H1 (cell line): ENCODE measurements at regions not wholly inside any gene's neighbourhood (a gene's known extent, or its start where the extent isn't known, plus 50 kb on each side); places are given as distances from the start of the nearest gene placed in this dataset.

Experiments used
- BRCA1 ChIP-seq: IDR thresholded peaks from 2 replicates; pipeline ENCODE4 v1.6.1; 2012; ENCODE audit warnings: low read depth, low read length, improper control_type of control experiment
- CEBPB ChIP-seq: IDR thresholded peaks from 2 replicates; pipeline ENCODE4 v1.6.1; 2012; ENCODE audit warnings: low read depth, low read length
- HDAC2 ChIP-seq, 2 experiments: fragments of 300-600 bp in 1 of 2; sonication (generic) in 1 of 2; IDR thresholded peaks; 2 replicates each; pipeline ENCODE4 v1.6.1; 2011 to 2012; ENCODE audit warnings: low read depth in 2 of 2, low read length in 2 of 2, mild to moderate bottlenecking in 2 of 2, moderate library complexity in 2 of 2, borderline replicate concordance in 1 of 2, inconsistent platforms in 1 of 2
- HDAC6 ChIP-seq: IDR thresholded peaks from one replicate; pipeline ENCODE4 v1.7.1; 2012; ENCODE audit warnings: low read depth, mild to moderate bottlenecking, inconsistent platforms, low read length, moderate library complexity
- JUND ChIP-seq: IDR thresholded peaks from 2 replicates; pipeline ENCODE4 v1.6.1; 2011; ENCODE audit warnings: mild to moderate bottlenecking, improper control_type of control experiment, low read length
- KDM4A ChIP-seq: IDR thresholded peaks from one replicate; pipeline ENCODE4 v1.7.1; 2012; ENCODE audit warnings: low read depth, mild to moderate bottlenecking, moderate library complexity, low read length, inconsistent platforms; ENCODE audit not compliant: severe bottlenecking
- POLR2A ChIP-seq, 2 experiments: IDR thresholded peaks; 1 replicate in 1 of 2; 2 replicates in 1 of 2; pipeline ENCODE4 v1.6.1; 2011; ENCODE audit warnings: low read depth in 2 of 2, low read length in 2 of 2, mild to moderate bottlenecking in 2 of 2; ENCODE audit errors: control extremely low read depth in 1 of 2
- POLR2AphosphoS5 ChIP-seq: IDR thresholded peaks from 2 replicates; pipeline ENCODE4 v1.6.1; 2011; ENCODE audit warnings: low read depth, low read length
- RAD21 ChIP-seq, 2 experiments: IDR thresholded peaks in 1 of 2; conservative IDR thresholded peaks in 1 of 2; 2 replicates each; pipeline ENCODE4 v1.6.1; 2011; ENCODE audit warnings: low read depth in 2 of 2, low read length in 2 of 2, improper control_type of control experiment in 1 of 2, inconsistent platforms in 1 of 2, mild to moderate bottlenecking in 1 of 2, moderate library complexity in 1 of 2
- SIX5 ChIP-seq: IDR thresholded peaks from 2 replicates; pipeline ENCODE4 v1.6.1; 2011; ENCODE audit warnings: mild to moderate bottlenecking, low read depth, low read length
- TF ChIP-seq, protein P1 (sequence below): IDR thresholded peaks from 2 replicates; pipeline ENCODE4 v1.6.1; 2012; ENCODE audit warnings: inconsistent platforms
- TF ChIP-seq, protein P2 (sequence below), 3 experiments: IDR thresholded peaks; 1 replicate in 2 of 3; 2 replicates in 1 of 3; pipeline versions ENCODE4 v1.5.1 to v1.6.1; 2011; ENCODE audit warnings: low read length in 3 of 3, mild to moderate bottlenecking in 3 of 3, inconsistent platforms in 2 of 3, low read depth in 1 of 3, moderate library complexity in 1 of 3; ENCODE audit not compliant: insufficient read depth in 1 of 3; ENCODE audit errors: control extremely low read depth in 1 of 3

DNA sequence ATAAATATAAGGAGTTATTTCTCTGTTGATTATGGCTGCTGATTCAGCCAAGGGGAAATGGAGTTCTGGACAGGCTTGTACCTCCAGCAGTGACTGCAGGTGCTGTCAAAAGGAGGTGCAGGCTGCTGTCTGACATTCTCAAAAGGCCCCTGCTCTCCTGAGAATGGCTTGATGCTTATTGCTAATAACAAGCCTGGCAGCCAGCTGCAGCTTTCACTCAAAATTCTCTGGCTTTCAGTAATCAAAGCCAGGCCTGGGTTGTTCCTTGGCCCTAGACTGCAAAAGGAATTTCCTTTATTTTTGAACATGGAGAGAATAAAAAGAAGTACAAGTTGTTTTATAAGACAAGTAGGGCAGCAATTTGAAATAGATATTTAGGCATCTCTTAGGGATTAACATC, 575.9 kb downstream of the MID1IP1 start:
- TF ChIP-seq POLR2AphosphoS5 (no peak), SIX5 (no peak), KDM4A (no peak), BRCA1 (no peak), HDAC2 (IDR thresholded peaks at IDR 0.05; ENCODE audit: borderline replicate concordance in 1 of 2, low read depth in 2 of 2, low read length in 2 of 2) (no peak), POLR2A (IDR thresholded peaks at IDR 0.05; ENCODE audit: control extremely low read depth in 1 of 2, low read depth in 2 of 2, low read length in 2 of 2) (no peak), HDAC6 (no peak), JUND (no peak), RAD21 (IDR thresholded peaks at IDR 0.05 in 1 of 2, conservative IDR thresholded peaks at IDR 0.05 in 1 of 2; ENCODE audit: low read depth in 2 of 2, low read length in 2 of 2) (no peak), CEBPB (no peak)
- TF ChIP-seq, protein P1, sequence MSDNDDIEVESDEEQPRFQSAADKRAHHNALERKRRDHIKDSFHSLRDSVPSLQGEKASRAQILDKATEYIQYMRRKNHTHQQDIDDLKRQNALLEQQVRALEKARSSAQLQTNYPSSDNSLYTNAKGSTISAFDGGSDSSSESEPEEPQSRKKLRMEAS: no peak
- TF ChIP-seq, protein P2, sequence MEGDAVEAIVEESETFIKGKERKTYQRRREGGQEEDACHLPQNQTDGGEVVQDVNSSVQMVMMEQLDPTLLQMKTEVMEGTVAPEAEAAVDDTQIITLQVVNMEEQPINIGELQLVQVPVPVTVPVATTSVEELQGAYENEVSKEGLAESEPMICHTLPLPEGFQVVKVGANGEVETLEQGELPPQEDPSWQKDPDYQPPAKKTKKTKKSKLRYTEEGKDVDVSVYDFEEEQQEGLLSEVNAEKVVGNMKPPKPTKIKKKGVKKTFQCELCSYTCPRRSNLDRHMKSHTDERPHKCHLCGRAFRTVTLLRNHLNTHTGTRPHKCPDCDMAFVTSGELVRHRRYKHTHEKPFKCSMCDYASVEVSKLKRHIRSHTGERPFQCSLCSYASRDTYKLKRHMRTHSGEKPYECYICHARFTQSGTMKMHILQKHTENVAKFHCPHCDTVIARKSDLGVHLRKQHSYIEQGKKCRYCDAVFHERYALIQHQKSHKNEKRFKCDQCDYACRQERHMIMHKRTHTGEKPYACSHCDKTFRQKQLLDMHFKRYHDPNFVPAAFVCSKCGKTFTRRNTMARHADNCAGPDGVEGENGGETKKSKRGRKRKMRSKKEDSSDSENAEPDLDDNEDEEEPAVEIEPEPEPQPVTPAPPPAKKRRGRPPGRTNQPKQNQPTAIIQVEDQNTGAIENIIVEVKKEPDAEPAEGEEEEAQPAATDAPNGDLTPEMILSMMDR (IDR thresholded peaks at IDR 0.05; ENCODE audit: control extremely low read depth in 1 of 3, insufficient read depth in 1 of 3, low read depth in 1 of 3, low read length in 3 of 3): no peak
